A549 (cell line): ENCODE measurements at regions not wholly inside any gene's neighbourhood (a gene's known extent, or its start where the extent isn't known, plus 50 kb on each side); places are given as distances from the start of the nearest gene placed in this dataset.

ENCODE experiments used
- CBX2 ChIP-seq: fragments of 200-600 bp; sonication (generic); IDR thresholded peaks from 2 replicates; pipeline ENCODE4 v1.6.1; 2016; ENCODE audit warnings: low read depth, mild to moderate bottlenecking, borderline replicate concordance
- CHD2 ChIP-seq: fragments of 150-350 bp; IDR thresholded peaks from 2 replicates; pipeline ENCODE4 v1.6.1; 2014; ENCODE audit warnings: low read length; ENCODE audit not compliant: partially characterized antibody
- CTCF ChIP-seq: fragments of >200 bp; sonication (Bioruptor Twin); formaldehyde crosslinking; IDR thresholded peaks from 3 replicates; pipeline ENCODE4 v1.5.1; 2016
- EHMT2 ChIP-seq: fragments of 200-600 bp; sonication (generic); IDR thresholded peaks from 2 replicates; pipeline ENCODE4 v1.6.1; 2016; ENCODE audit warnings: antibody characterized with exemption, low read depth, mild to moderate bottlenecking, moderate library complexity
- EP300 ChIP-seq, 2 experiments: fragments of >200 bp; sonication (Bioruptor Twin); formaldehyde crosslinking; IDR thresholded peaks; 2 replicates in 1 of 2; 3 replicates in 1 of 2; pipeline ENCODE4 v1.6.1; 2016 to 2017
- JUN ChIP-seq, 2 experiments: fragments of >200 bp; sonication (Bioruptor Twin); formaldehyde crosslinking; IDR thresholded peaks; 2 replicates in 1 of 2; 3 replicates in 1 of 2; pipeline ENCODE4 v1.6.1; 2016 to 2017
- NFE2L2 ChIP-seq: fragments of 150-350 bp; conservative IDR thresholded peaks from 2 replicates; pipeline ENCODE4 v1.6.1; 2014; ENCODE audit warnings: low read length
- POLR2A ChIP-seq: IDR thresholded peaks from 2 replicates; pipeline ENCODE4 v1.6.1; 2012; ENCODE audit warnings: mild to moderate bottlenecking, low read length
- RARB ChIP-seq: fragments of 250-450 bp; sonication (Bioruptor Pico); IDR thresholded peaks from 2 replicates; pipeline ENCODE4 v1.8.0; 2021; ENCODE audit warnings: mild to moderate bottlenecking, moderate library complexity
- REST ChIP-seq: fragments of 200-600 bp; sonication (generic); IDR thresholded peaks from 2 replicates; pipeline ENCODE4 v1.6.1; 2016; ENCODE audit warnings: antibody characterized with exemption, mild to moderate bottlenecking, moderate library complexity
- RNF2 ChIP-seq: fragments of 200-600 bp; sonication (generic); IDR thresholded peaks from 2 replicates; pipeline ENCODE4 v1.6.1; 2016; ENCODE audit warnings: low read depth, mild to moderate bottlenecking, antibody characterized with exemption, moderate library complexity, borderline replicate concordance
- SMC3 ChIP-seq: fragments of >200 bp; sonication (Bioruptor Twin); formaldehyde crosslinking; IDR thresholded peaks from 3 replicates; pipeline ENCODE4 v1.6.1; 2018; ENCODE audit warnings: inconsistent platforms
- TF ChIP-seq, protein P1 (sequence below): fragments of 450-650 bp; IDR thresholded peaks from 2 replicates; pipeline ENCODE4 v1.6.1; 2014; ENCODE audit warnings: antibody characterized with exemption

DNA sequence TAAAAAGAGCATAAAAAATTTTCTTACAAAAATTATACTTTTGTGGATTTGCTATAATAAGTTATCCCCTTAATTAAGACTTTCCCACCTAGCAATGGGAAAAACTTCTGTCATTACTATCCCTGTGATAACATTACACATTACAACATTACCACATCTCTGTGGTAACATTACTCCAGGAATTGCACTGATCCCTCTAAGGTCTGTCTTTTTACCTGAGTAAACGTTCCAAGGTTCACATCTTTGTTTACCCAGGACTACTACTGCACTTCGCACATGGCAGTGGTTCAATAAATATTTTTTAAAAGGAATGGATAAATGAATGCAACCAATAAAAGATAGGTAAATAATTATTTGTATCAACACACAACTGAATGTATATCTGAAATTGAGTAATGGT lies 92.4 kb upstream of the NOX4 start:
- no peak for TF ChIP-seq CTCF
- no peak for TF ChIP-seq EHMT2
- TF ChIP-seq POLR2A: no peak
- TF ChIP-seq JUN (IDR thresholded peaks at IDR 0.05): no peak
- no peak for TF ChIP-seq RNF2
- no peak for TF ChIP-seq SMC3
- TF ChIP-seq RARB: no peak
- no peak for TF ChIP-seq EP300 (IDR thresholded peaks at IDR 0.05)
- no peak for TF ChIP-seq NFE2L2
- TF ChIP-seq, protein P1, sequence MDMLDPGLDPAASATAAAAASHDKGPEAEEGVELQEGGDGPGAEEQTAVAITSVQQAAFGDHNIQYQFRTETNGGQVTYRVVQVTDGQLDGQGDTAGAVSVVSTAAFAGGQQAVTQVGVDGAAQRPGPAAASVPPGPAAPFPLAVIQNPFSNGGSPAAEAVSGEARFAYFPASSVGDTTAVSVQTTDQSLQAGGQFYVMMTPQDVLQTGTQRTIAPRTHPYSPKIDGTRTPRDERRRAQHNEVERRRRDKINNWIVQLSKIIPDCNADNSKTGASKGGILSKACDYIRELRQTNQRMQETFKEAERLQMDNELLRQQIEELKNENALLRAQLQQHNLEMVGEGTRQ: no peak
- TF ChIP-seq REST: no peak
- no peak for TF ChIP-seq CBX2
- TF ChIP-seq CHD2: no peak
